ENCODE measurements at regions not wholly inside any gene's neighbourhood (a gene's known extent, or its start where the extent isn't known, plus 50 kb on each side); places are given as distances from the start of the nearest gene placed in this dataset.

GRCh38 chr13:104641309-104641708 lies 1575.1 kb upstream of the SLC10A2 start:
- Histone ChIP-seq H3K9me3 (no peaks in the 10 kb centered on the region), H3K4me3 (no peak overlapping the region), H3K4me1 (no peaks in the 10 kb centered on the region), H3K36me3 (replicated peaks in 1 of 2; ENCODE audit: insufficient read depth in 1 of 2, low read depth in 2 of 2) (no peaks in the 10 kb centered on the region), H3K27ac (no peak overlapping the region), H3K27me3 (no peaks in the 10 kb centered on the region)
- intact Hi-C loops (cut with DNase I), result no loop called here
- WGBS, 2 donors, result 42 to 45% methylated on average over 5 of the region's 5 CpGs
- TF ChIP-seq POLR2A (IDR thresholded peaks at IDR 0.05), result no peak
- no peak for TF ChIP-seq CTCF (IDR thresholded peaks at IDR 0.05)
- no peak for ATAC-seq
- no peak for DNase-seq

GRCh38 chr13:104635879-104636278 lies 1569.7 kb upstream of the SLC10A2 start:
- Histone ChIP-seq H3K27me3 (no peaks in the 10 kb centered on the region), H3K27ac (no peak overlapping the region), H3K9me3 (no peaks in the 10 kb centered on the region), H3K4me1 (no peaks in the 10 kb centered on the region), H3K4me3 (no peak overlapping the region), H3K36me3 (replicated peaks in 1 of 2; ENCODE audit: insufficient read depth in 1 of 2, low read depth in 2 of 2) (no peaks in the 10 kb centered on the region)
- intact Hi-C loops (cut with DNase I), result no loop called here
- ATAC-seq (no peak), DNase-seq (no peak)
- no peak for TF ChIP-seq POLR2A (IDR thresholded peaks at IDR 0.05)
- no peak for TF ChIP-seq CTCF (IDR thresholded peaks at IDR 0.05)
- 74 to 80% methylated on average over 5 of the region's 5 CpGs for WGBS, 2 donors

- TF ChIP-seq CTCF (IDR thresholded peaks at IDR 0.05), result no peak
- TF ChIP-seq POLR2A (IDR thresholded peaks at IDR 0.05), result no peak
- no peaks in the 10 kb centered on the region for H3K27me3 ChIP-seq
- no peak overlapping the region for H3K27ac ChIP-seq
- DNase-seq (no peak), ATAC-seq (no peak)
- no peaks in the 10 kb centered on the region for H3K36me3 ChIP-seq (replicated peaks in 1 of 2; ENCODE audit: insufficient read depth in 1 of 2, low read depth in 2 of 2)
- H3K9me3 ChIP-seq, result no peaks in the 10 kb centered on the region
- no peak overlapping the region for H3K4me3 ChIP-seq
- intact Hi-C loops (cut with DNase I), result no loop called here
- 76 to 91% methylated on average over 2 of the region's 2 CpGs for WGBS, 2 donors
- no peaks in the 10 kb centered on the region for H3K4me1 ChIP-seq
These were observed 1567.8 kb upstream of the SLC10A2 start for GRCh38 chr13:104634016-104634415.

- no peak for DNase-seq
- Histone ChIP-seq H3K4me3 (no peak overlapping the region), H3K27ac (no peak overlapping the region), H3K4me1 (no peaks in the 10 kb centered on the region), H3K9me3 (no peaks in the 10 kb centered on the region), H3K27me3 (no peaks in the 10 kb centered on the region), H3K36me3 (replicated peaks in 1 of 2; ENCODE audit: insufficient read depth in 1 of 2, low read depth in 2 of 2) (no peaks in the 10 kb centered on the region)
- intact Hi-C loops (cut with DNase I), result no loop called here
- no peak for TF ChIP-seq POLR2A (IDR thresholded peaks at IDR 0.05)
- no peak for TF ChIP-seq CTCF (IDR thresholded peaks at IDR 0.05)
- no peak for ATAC-seq
- WGBS, 2 donors, result 57 to 75% methylated on average over 1 of the region's 1 CpG
These were observed 1566.5 kb upstream of the SLC10A2 start for GRCh38 chr13:104632736-104633135.

- ATAC-seq, result no peak
- Histone ChIP-seq H3K9me3 (no peaks in the 10 kb centered on the region), H3K36me3 (replicated peaks in 1 of 2; ENCODE audit: insufficient read depth in 1 of 2, low read depth in 2 of 2) (no peaks in the 10 kb centered on the region), H3K4me3 (no peak overlapping the region), H3K27me3 (no peaks in the 10 kb centered on the region), H3K27ac (no peak overlapping the region), H3K4me1 (no peaks in the 10 kb centered on the region)
- WGBS, 2 donors, result 77 to 78% methylated on average over 7 of the region's 7 CpGs
- no peak for DNase-seq
- intact Hi-C loops (cut with DNase I), result no loop called here
- TF ChIP-seq POLR2A (IDR thresholded peaks at IDR 0.05) (no peak), CTCF (IDR thresholded peaks at IDR 0.05) (no peak)
These were observed 1559.0 kb upstream of the SLC10A2 start for GRCh38 chr13:104625201-104625600.
